ENCODE measurements at regions not wholly inside any gene's neighbourhood (a gene's known extent, or its start where the extent isn't known, plus 50 kb on each side); places are given as distances from the start of the nearest gene placed in this dataset.

- H4K20me1 ChIP-seq (ENCODE audit: insufficient read depth, low read length), result no peaks in the 10 kb centered on the region
- no peak overlapping the region for H3K4me2 ChIP-seq (ENCODE audit: insufficient read depth, low read length)
- H3K27me3 ChIP-seq (ENCODE audit: insufficient read depth, low read length), result peaks cover 4% of the 10 kb centered on the region
- H3K9me3 ChIP-seq (ENCODE audit: low read depth, low read length), result no peaks in the 10 kb centered on the region
- TF ChIP-seq, protein P1, sequence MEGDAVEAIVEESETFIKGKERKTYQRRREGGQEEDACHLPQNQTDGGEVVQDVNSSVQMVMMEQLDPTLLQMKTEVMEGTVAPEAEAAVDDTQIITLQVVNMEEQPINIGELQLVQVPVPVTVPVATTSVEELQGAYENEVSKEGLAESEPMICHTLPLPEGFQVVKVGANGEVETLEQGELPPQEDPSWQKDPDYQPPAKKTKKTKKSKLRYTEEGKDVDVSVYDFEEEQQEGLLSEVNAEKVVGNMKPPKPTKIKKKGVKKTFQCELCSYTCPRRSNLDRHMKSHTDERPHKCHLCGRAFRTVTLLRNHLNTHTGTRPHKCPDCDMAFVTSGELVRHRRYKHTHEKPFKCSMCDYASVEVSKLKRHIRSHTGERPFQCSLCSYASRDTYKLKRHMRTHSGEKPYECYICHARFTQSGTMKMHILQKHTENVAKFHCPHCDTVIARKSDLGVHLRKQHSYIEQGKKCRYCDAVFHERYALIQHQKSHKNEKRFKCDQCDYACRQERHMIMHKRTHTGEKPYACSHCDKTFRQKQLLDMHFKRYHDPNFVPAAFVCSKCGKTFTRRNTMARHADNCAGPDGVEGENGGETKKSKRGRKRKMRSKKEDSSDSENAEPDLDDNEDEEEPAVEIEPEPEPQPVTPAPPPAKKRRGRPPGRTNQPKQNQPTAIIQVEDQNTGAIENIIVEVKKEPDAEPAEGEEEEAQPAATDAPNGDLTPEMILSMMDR (IDR thresholded peaks at IDR 0.05; ENCODE audit: extremely low read depth, low read depth, low read length), result no peak
- no peak overlapping the region for H3K4me3 ChIP-seq (ENCODE audit: insufficient read depth, low read length)
- no peak overlapping the region for H3K27ac ChIP-seq (ENCODE audit: low read depth, low read length)
- H3K36me3 ChIP-seq (ENCODE audit: insufficient read depth, low read length), result no peaks in the 10 kb centered on the region
- no peaks in the 10 kb centered on the region for H3K79me2 ChIP-seq (ENCODE audit: insufficient read depth, low read length)
- no peaks in the 10 kb centered on the region for H3K4me1 ChIP-seq (ENCODE audit: insufficient read depth, low read length)
- DNase-seq (ENCODE audit: insufficient read length, low spot score, missing footprints), result no peak
- no peak overlapping the region for H2AFZ ChIP-seq (ENCODE audit: low read length)
These were observed 70.9 kb upstream of the PLPPR4 start for GRCh38 chr1:99193431-99193830.

DNA sequence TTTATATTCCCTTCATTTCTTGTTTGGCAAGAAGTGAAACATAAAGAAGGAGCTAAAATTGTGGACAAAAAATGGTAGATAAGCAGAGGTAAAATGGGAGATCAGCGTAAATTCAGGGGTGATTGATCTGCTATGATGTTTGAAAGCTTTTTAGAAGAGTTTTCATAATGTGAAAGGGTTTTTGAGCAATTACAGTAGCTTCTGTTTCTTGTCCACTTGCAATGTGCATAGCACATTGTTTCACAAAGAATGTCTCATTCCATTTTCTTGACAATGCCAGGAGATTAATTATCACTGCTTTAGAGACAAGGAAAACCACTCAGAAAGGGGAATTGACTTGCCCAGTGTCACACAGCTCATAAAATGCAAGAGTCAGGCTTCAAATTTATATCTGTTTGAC, 65.9 kb upstream of the PLPPR4 start:
- TF ChIP-seq, protein P1 (IDR thresholded peaks at IDR 0.05; ENCODE audit: extremely low read depth, low read depth, low read length), result no peak
- Histone ChIP-seq H3K36me3 (ENCODE audit: insufficient read depth, low read length) (no peaks in the 10 kb centered on the region), H3K79me2 (ENCODE audit: insufficient read depth, low read length) (no peaks in the 10 kb centered on the region), H2AFZ (ENCODE audit: low read length) (no peak overlapping the region), H3K27me3 (ENCODE audit: insufficient read depth, low read length) (no peaks in the 10 kb centered on the region), H4K20me1 (ENCODE audit: insufficient read depth, low read length) (no peaks in the 10 kb centered on the region), H3K27ac (ENCODE audit: low read depth, low read length) (no peak overlapping the region), H3K9me3 (ENCODE audit: low read depth, low read length) (no peaks in the 10 kb centered on the region), H3K4me1 (ENCODE audit: insufficient read depth, low read length) (no peaks in the 10 kb centered on the region), H3K4me2 (ENCODE audit: insufficient read depth, low read length) (no peak overlapping the region), H3K4me3 (ENCODE audit: insufficient read depth, low read length) (no peak overlapping the region)
- DNase-seq (ENCODE audit: insufficient read length, low spot score, missing footprints), result no peak

GRCh38 chr1:99207216-99207615, 57.1 kb upstream of the PLPPR4 start:
- Histone ChIP-seq H3K4me3 (ENCODE audit: insufficient read depth, low read length) (no peak overlapping the region), H3K4me2 (ENCODE audit: insufficient read depth, low read length) (no peak overlapping the region), H3K36me3 (ENCODE audit: insufficient read depth, low read length) (no peaks in the 10 kb centered on the region), H3K27ac (ENCODE audit: low read depth, low read length) (no peak overlapping the region), H3K9me3 (ENCODE audit: low read depth, low read length) (no peaks in the 10 kb centered on the region), H2AFZ (ENCODE audit: low read length) (no peak overlapping the region), H4K20me1 (ENCODE audit: insufficient read depth, low read length) (no peaks in the 10 kb centered on the region), H3K4me1 (ENCODE audit: insufficient read depth, low read length) (no peaks in the 10 kb centered on the region), H3K79me2 (ENCODE audit: insufficient read depth, low read length) (no peaks in the 10 kb centered on the region), H3K27me3 (ENCODE audit: insufficient read depth, low read length) (no peaks in the 10 kb centered on the region)
- no peak for DNase-seq (ENCODE audit: insufficient read length, low spot score, missing footprints)
- TF ChIP-seq, protein P1 (IDR thresholded peaks at IDR 0.05; ENCODE audit: extremely low read depth, low read depth, low read length), result no peak
